C4-2B (cell line): ENCODE measurements at regions not wholly inside any gene's neighbourhood (a gene's known extent, or its start where the extent isn't known, plus 50 kb on each side); places are given as distances from the start of the nearest gene placed in this dataset.

Experiments
- ZFX ChIP-seq: fragments of 450-650 bp; IDR thresholded peaks from 2 replicates; pipeline ENCODE4 v1.6.1; 2017
- TF ChIP-seq, protein P1 (sequence below): fragments of 450-650 bp; conservative IDR thresholded peaks from 2 replicates; pipeline ENCODE4 v1.5.1; 2017; ENCODE audit warnings: mild to moderate bottlenecking

DNA sequence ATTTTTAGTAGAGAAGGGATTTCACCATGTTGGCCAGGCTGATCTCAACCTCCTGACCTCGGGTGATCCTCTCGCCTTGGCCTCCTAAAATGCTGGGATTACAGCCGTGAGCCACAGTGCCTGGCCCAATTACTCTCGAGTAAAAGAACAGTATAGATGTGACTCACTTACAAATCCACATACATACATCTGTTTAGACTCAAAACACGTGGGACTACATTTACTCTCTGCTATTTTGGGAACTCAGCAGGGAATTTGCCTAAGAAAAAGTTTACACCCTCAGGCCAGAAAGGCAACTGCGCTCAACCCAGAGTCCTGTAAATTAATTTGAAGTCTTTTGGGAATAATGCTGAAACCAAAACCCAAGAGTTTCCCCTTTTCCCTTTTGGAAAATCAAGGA is 289.7 kb downstream of the KLF6 start:
- TF ChIP-seq, protein P1, sequence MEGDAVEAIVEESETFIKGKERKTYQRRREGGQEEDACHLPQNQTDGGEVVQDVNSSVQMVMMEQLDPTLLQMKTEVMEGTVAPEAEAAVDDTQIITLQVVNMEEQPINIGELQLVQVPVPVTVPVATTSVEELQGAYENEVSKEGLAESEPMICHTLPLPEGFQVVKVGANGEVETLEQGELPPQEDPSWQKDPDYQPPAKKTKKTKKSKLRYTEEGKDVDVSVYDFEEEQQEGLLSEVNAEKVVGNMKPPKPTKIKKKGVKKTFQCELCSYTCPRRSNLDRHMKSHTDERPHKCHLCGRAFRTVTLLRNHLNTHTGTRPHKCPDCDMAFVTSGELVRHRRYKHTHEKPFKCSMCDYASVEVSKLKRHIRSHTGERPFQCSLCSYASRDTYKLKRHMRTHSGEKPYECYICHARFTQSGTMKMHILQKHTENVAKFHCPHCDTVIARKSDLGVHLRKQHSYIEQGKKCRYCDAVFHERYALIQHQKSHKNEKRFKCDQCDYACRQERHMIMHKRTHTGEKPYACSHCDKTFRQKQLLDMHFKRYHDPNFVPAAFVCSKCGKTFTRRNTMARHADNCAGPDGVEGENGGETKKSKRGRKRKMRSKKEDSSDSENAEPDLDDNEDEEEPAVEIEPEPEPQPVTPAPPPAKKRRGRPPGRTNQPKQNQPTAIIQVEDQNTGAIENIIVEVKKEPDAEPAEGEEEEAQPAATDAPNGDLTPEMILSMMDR, result no peak
- TF ChIP-seq ZFX, result no peak
